Fibroblast of lung (primary cell): ENCODE measurements at regions not wholly inside any gene's neighbourhood (a gene's known extent, or its start where the extent isn't known, plus 50 kb on each side); places are given as distances from the start of the nearest gene placed in this dataset.

Source experiments
- EZH2 ChIP-seq: IDR thresholded peaks from 2 replicates; pipeline ENCODE4 v1.5.1; 2012; ENCODE audit warnings: low read length, control low read depth, mild to moderate bottlenecking; ENCODE audit errors: missing control alignments
- TF ChIP-seq, protein P1 (sequence below), 2 donors: IDR thresholded peaks in 1 of 2; conservative IDR thresholded peaks in 1 of 2; 1 replicate in 1 of 2; 2 replicates in 1 of 2; pipeline ENCODE4 v1.5.1; 2011 to 2012; ENCODE audit warnings: low read length in 2 of 2, control low read depth in 1 of 2, inconsistent platforms in 1 of 2, low read depth in 1 of 2, mild to moderate bottlenecking in 1 of 2

- TF ChIP-seq, protein P1, sequence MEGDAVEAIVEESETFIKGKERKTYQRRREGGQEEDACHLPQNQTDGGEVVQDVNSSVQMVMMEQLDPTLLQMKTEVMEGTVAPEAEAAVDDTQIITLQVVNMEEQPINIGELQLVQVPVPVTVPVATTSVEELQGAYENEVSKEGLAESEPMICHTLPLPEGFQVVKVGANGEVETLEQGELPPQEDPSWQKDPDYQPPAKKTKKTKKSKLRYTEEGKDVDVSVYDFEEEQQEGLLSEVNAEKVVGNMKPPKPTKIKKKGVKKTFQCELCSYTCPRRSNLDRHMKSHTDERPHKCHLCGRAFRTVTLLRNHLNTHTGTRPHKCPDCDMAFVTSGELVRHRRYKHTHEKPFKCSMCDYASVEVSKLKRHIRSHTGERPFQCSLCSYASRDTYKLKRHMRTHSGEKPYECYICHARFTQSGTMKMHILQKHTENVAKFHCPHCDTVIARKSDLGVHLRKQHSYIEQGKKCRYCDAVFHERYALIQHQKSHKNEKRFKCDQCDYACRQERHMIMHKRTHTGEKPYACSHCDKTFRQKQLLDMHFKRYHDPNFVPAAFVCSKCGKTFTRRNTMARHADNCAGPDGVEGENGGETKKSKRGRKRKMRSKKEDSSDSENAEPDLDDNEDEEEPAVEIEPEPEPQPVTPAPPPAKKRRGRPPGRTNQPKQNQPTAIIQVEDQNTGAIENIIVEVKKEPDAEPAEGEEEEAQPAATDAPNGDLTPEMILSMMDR (conservative IDR thresholded peaks at IDR 0.05 in 1 of 2, IDR thresholded peaks at IDR 0.05 in 1 of 2; ENCODE audit: low read depth in 1 of 2, low read length in 2 of 2), result no peak
- TF ChIP-seq EZH2, result no peak
Measured at GRCh38 chr4:65139998-65140397, 530.3 kb downstream of the EPHA5 start.
